ENCODE measurements at regions not wholly inside any gene's neighbourhood (a gene's known extent, or its start where the extent isn't known, plus 50 kb on each side); places are given as distances from the start of the nearest gene placed in this dataset.

DNA sequence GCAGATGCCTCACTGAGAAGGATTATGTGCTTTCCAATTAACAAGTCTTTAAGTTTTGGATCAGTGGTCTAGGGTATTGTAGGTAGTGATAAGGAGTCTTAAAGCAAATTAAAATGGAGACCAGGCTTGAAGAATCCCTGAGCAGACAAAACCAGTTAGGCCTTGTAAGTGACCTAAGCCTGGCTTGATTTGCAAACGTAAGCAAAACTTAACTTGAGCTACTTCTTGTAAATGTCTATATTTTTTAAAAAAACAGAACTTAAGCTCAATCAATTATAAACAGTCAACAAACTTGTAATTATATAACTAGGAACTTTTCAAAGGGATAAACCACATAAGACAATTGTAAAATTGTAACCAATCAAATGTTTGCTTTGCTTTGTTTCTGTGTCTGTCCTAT lies 72.7 kb upstream of the NALF2 start:
- Histone ChIP-seq H3K9me3 (ENCODE audit: control insufficient read depth, insufficient read depth, low read depth, low read length) (no peaks in the 10 kb centered on the region), H3K4me1 (ENCODE audit: control insufficient read depth, insufficient read depth, low read length) (no peaks in the 10 kb centered on the region), H3K27me3 (ENCODE audit: control insufficient read depth, insufficient read depth, low read length) (no peaks in the 10 kb centered on the region), H3K4me3 (ENCODE audit: low read depth in 2 of 2, low read length in 2 of 2) (no peak overlapping the region), H3K27ac (ENCODE audit: low read length) (no peak overlapping the region), H3K36me3 (ENCODE audit: control insufficient read depth, insufficient read depth, low read length) (no peaks in the 10 kb centered on the region)
- no peak for TF ChIP-seq SIN3A (IDR thresholded peaks at IDR 0.05; ENCODE audit: borderline replicate concordance, insufficient read depth, low read depth, low read length)
- TF ChIP-seq CTCF (IDR thresholded peaks at IDR 0.05): no peak
- TF ChIP-seq TCF7L2 (IDR thresholded peaks at IDR 0.05; ENCODE audit: low read depth, low read length): no peak
- no peak for TF ChIP-seq REST (IDR thresholded peaks at IDR 0.05; ENCODE audit: insufficient read depth in 1 of 2, low read depth in 2 of 2, low read length in 1 of 2)
- no peak for TF ChIP-seq POLR2AphosphoS5 (IDR thresholded peaks at IDR 0.05; ENCODE audit: low read depth, low read length)
- ATAC-seq: no peak
- intact Hi-C loops (cut with micrococcal nuclease; ENCODE audit: unreplicated experiment): no loop called here
- DNase-seq (ENCODE audit: low read depth, low spot score): no peak
- in situ Hi-C loops (cut with HindIII; ENCODE audit: low pct_unique_long_range_greater_than_20kb, low sequenced_read_pairs): no loop called here
- BruUV-seq (replicated peaks): no TSS peak
- ChIA-PET POLR2A (no interaction called here), CTCF (no interaction called here)

GRCh38 chrX:69430785-69431184 lies 73.3 kb upstream of the NALF2 start:
- Histone ChIP-seq H3K9me3 (ENCODE audit: control insufficient read depth, insufficient read depth, low read depth, low read length) (no peaks in the 10 kb centered on the region), H3K4me1 (ENCODE audit: control insufficient read depth, insufficient read depth, low read length) (no peaks in the 10 kb centered on the region), H3K27ac (ENCODE audit: low read length) (no peak overlapping the region), H3K27me3 (ENCODE audit: control insufficient read depth, insufficient read depth, low read length) (no peaks in the 10 kb centered on the region), H3K36me3 (ENCODE audit: control insufficient read depth, insufficient read depth, low read length) (no peaks in the 10 kb centered on the region), H3K4me3 (ENCODE audit: low read depth in 2 of 2, low read length in 2 of 2) (no peak overlapping the region)
- no peak for ATAC-seq
- ChIA-PET CTCF (no interaction called here), POLR2A (no interaction called here)
- DNase-seq (ENCODE audit: low read depth, low spot score): no peak
- intact Hi-C loops (cut with micrococcal nuclease; ENCODE audit: unreplicated experiment): no loop called here
- BruUV-seq (replicated peaks): no TSS peak
- in situ Hi-C loops (cut with HindIII; ENCODE audit: low pct_unique_long_range_greater_than_20kb, low sequenced_read_pairs): no loop called here
- TF ChIP-seq TCF7L2 (IDR thresholded peaks at IDR 0.05; ENCODE audit: low read depth, low read length) (no peak), REST (IDR thresholded peaks at IDR 0.05; ENCODE audit: insufficient read depth in 1 of 2, low read depth in 2 of 2, low read length in 1 of 2) (no peak), CTCF (IDR thresholded peaks at IDR 0.05) (no peak), POLR2AphosphoS5 (IDR thresholded peaks at IDR 0.05; ENCODE audit: low read depth, low read length) (no peak), SIN3A (IDR thresholded peaks at IDR 0.05; ENCODE audit: borderline replicate concordance, insufficient read depth, low read depth, low read length) (no peak)
